T47D (cell line): ENCODE measurements at regions not wholly inside any gene's neighbourhood (a gene's known extent, or its start where the extent isn't known, plus 50 kb on each side); places are given as distances from the start of the nearest gene placed in this dataset.
A peak's percentile ranks its signal among the peaks of the same experiment; 100 is the strongest.

Source experiments
- DNase-seq, 2 experiments: peaks; one replicate each; pipeline versions ENCODE4 v3.0.0 to v3.0.0-alpha.2; 2011 to 2012; ENCODE audit warnings: low read depth in 1 of 2, low spot score in 1 of 2
- JUND ChIP-seq: IDR thresholded peaks from 2 replicates; pipeline ENCODE4 v1.6.1; 2012; ENCODE audit warnings: low read depth
- in situ Hi-C: cut with HindIII; loops from 2 replicates; pipeline ENCODE4 v1.10.0; 2016; ENCODE audit warnings: low sequenced_read_pairs, low pct_unique_long_range_greater_than_20kb

DNA sequence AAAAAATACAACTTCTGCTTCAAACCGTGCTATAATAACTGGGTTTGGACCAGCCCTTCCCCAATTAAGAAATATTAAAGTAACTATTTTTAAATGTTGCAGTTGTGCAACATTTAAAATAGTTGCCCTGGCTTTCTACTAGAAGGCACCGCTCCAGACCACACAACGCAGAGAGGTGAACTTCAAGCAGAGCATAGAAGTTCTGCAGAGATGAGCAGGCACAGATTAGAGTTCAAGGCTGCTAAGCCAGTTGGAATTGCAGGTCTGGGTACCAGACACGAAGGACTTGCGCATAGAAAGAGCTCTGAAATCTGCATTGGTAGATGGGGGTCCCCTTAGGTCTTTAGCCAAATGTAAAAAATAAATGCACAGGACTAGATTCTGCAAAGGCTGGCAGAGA, 58.7 kb upstream of the GALNT10 start:
- in situ Hi-C loops = no loop called here
- TF ChIP-seq JUND = no peak
- no peak for DNase-seq

DNA sequence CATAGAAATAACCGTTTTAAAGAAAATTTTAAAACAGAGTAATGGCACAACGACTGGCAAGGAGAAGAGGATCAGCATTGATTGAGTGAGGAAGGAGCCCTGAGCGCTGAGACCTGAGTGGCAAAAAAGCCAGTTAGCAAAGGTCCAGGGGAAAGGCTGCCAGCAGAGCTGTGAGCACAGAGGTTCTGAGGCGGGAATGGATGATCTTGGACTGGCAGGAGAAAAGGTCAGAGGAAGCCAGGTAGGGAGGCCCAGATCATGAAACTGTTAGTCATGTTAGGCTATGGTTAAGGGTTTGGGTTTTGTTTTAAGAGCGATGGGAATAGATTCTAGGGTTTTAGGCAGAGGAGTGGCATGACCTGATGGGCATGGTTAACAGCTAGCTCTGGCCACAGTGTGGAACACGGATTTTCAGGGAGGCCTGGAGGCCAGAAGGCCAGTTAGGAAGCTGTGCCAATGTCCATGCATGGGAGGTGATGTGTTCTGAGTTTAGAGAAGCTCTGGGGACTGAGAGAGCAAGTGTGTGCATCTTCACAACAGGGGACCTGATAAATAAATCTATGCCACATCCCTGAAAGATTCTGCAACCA, 57.7 kb upstream of the GALNT10 start:
- TF ChIP-seq JUND = no peak
- in situ Hi-C loops = no loop called here
- DNase-seq = no peak

GRCh38 chr5:154133591-154133990, 56.9 kb upstream of the GALNT10 start:
- TF ChIP-seq JUND = no peak
- in situ Hi-C loops = no loop called here
- DNase-seq = no peak

DNA sequence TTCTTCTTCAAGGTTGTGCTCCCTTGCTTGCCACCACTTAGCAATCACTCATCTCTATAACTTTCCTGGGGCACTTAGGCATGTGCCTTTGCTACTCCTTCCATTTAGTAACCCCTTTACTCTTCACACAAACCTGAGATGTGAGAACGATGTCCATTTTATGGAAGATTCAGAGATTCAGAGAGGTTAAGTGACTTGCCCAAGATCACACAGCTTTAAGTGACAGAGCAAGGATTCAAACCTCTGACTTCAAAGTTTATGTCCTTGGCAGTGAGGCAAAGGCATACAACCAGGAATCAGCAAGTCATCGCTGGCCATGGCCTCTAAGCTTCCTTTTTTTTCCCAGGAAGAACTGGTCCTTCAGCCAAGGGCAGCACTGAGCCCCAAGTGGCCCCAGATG, 56.0 kb upstream of the GALNT10 start:
- no peak for DNase-seq
- in situ Hi-C loops = no loop called here
- TF ChIP-seq JUND = no peak

- no peak for DNase-seq
- in situ Hi-C loops = no loop called here
- no peak for TF ChIP-seq JUND
Measured at GRCh38 chr5:154135125-154135817, 55.3 kb upstream of the GALNT10 start.

GRCh38 chr5:154136141-154136540, 54.4 kb upstream of the GALNT10 start:
- DNase-seq = peak in 1 of 2 experiments; percentile 88
- no peak for TF ChIP-seq JUND
- in situ Hi-C loops = no loop called here

- DNase-seq = no peak
- in situ Hi-C loops = no loop called here
- no peak for TF ChIP-seq JUND
Measured at GRCh38 chr5:154138701-154139100, 51.8 kb upstream of the GALNT10 start.

- in situ Hi-C loops = no loop called here
- no peak for TF ChIP-seq JUND
- no peak for DNase-seq
Measured at GRCh38 chr5:154140381-154140780, 50.2 kb upstream of the GALNT10 start.
